SK-N-SH (cell line): ENCODE measurements at regions not wholly inside any gene's neighbourhood (a gene's known extent, or its start where the extent isn't known, plus 50 kb on each side); places are given as distances from the start of the nearest gene placed in this dataset.

Experiments used
- CTCF ChIA-PET: fragments of 300-600, 350-600 bp; formaldehyde crosslinking; extraction: SDS; loops from one replicate; lab custom pipeline; 2021; lab: Yijun Ruan, JAX
- POLR2A ChIA-PET: fragments of 350-600 bp; sonication (Branson Sonifier 250); formaldehyde crosslinking; extraction: SDS; loops from one replicate; lab custom pipeline; 2020; ENCODE audit warnings: antibody characterized with exemption, inconsistent platforms; lab: Yijun Ruan, JAX
- DNase-seq: peaks from one replicate; pipeline ENCODE4 v3.0.0; 2012
- H2AFZ ChIP-seq: fragments of 200-600 bp; sonication (generic); 2 replicates; pipeline ENCODE4 v1.8.1; 2016; ENCODE audit warnings: antibody characterized with exemption, mild to moderate bottlenecking, low read depth
- H3F3A ChIP-seq: fragments of 200-600 bp; sonication (generic); replicated peaks from 2 replicates; pipeline ENCODE3; 2016; ENCODE audit warnings: antibody characterized with exemption, mild to moderate bottlenecking; ENCODE audit not compliant: insufficient read depth
- H3K27ac ChIP-seq, 2 experiments: fragments of 200-500 bp in 1 of 2; fragments of 200-600 bp in 1 of 2; sonication (Bioruptor generic) in 1 of 2; sonication (generic), shearing (Covaris generic) in 1 of 2; 2 replicates each; pipeline versions ENCODE4 v1.5.1 to v1.6.1; 2014 to 2016; ENCODE audit warnings: low read depth in 2 of 2, inconsistent platforms in 1 of 2, low read length in 1 of 2, mild to moderate bottlenecking in 1 of 2, mixed read lengths in 1 of 2
- H3K27me3 ChIP-seq: fragments of 200-600 bp; sonication (generic), shearing (Covaris generic); 2 replicates; pipeline ENCODE4 v1.6.1; 2016; ENCODE audit warnings: mixed run types; ENCODE audit not compliant: insufficient read depth
- H3K36me3 ChIP-seq, 2 experiments: fragments of 200-500 bp in 1 of 2; fragments of 200-600 bp in 1 of 2; sonication (Bioruptor generic) in 1 of 2; sonication (generic) in 1 of 2; replicated peaks in 1 of 2; 2 replicates each; pipeline versions ENCODE3 to v1.5.1; 2014 to 2016; ENCODE audit warnings: low read length in 1 of 2, mild to moderate bottlenecking in 1 of 2; ENCODE audit not compliant: insufficient read depth in 2 of 2, control insufficient read depth in 1 of 2
- H3K4me1 ChIP-seq, 2 experiments: fragments of 200-500 bp in 1 of 2; fragments of 200-600 bp in 1 of 2; sonication (Bioruptor generic) in 1 of 2; sonication (generic), shearing (Covaris generic) in 1 of 2; 2 replicates each; pipeline versions ENCODE4 v1.5.1 to v1.6.1; 2014 to 2016; ENCODE audit warnings: low read depth in 1 of 2, low read length in 1 of 2, mixed run types in 1 of 2; ENCODE audit not compliant: insufficient read depth in 2 of 2, control insufficient read depth in 1 of 2
- H3K4me2 ChIP-seq: fragments of 200-600 bp; sonication (generic), shearing (Covaris generic); 2 replicates; pipeline ENCODE4 v1.6.1; 2017; ENCODE audit warnings: mixed run types
- H3K4me3 ChIP-seq, 2 experiments: fragments of 200-500 bp in 1 of 2; fragments of 200-600 bp in 1 of 2; sonication (Bioruptor generic) in 1 of 2; sonication (generic), shearing (Covaris generic) in 1 of 2; 2 replicates each; pipeline versions ENCODE4 v1.5.1 to v1.8.1; 2014 to 2016; ENCODE audit warnings: low read depth in 2 of 2, inconsistent platforms in 1 of 2, low read length in 1 of 2, mild to moderate bottlenecking in 1 of 2, mixed read lengths in 1 of 2, moderate library complexity in 1 of 2
- H3K79me2 ChIP-seq: fragments of 200-600 bp; sonication (generic); 2 replicates; pipeline ENCODE4 v1.8.1; 2017; ENCODE audit warnings: mild to moderate bottlenecking; ENCODE audit not compliant: insufficient read depth
- H3K9ac ChIP-seq: fragments of 200-600 bp; sonication (generic); 2 replicates; pipeline ENCODE4 v1.6.1; 2017; ENCODE audit warnings: mixed run types
- H3K9me2 ChIP-seq: fragments of 200-600 bp; sonication (generic); 2 replicates; pipeline ENCODE4 v1.6.1; 2017; ENCODE audit warnings: mixed run types
- H3K9me3 ChIP-seq: fragments of 200-600 bp; sonication (generic); 2 replicates; pipeline ENCODE4 v1.6.1; 2017; ENCODE audit warnings: mixed run types, mild to moderate bottlenecking, moderate library complexity
- H4K20me1 ChIP-seq: fragments of 200-600 bp; sonication (generic); 2 replicates; pipeline ENCODE4 v1.6.1; 2017; ENCODE audit warnings: mild to moderate bottlenecking, mixed run types; ENCODE audit not compliant: insufficient read depth
- FOSL2 ChIP-seq: IDR thresholded peaks from 2 replicates; pipeline ENCODE4 v1.4.0; 2012; ENCODE audit warnings: low read depth, mild to moderate bottlenecking, moderate library complexity, borderline replicate concordance
- GATA2 ChIP-seq: sonication (generic); formaldehyde crosslinking; IDR thresholded peaks from 2 replicates; pipeline ENCODE4 v1.5.0; 2020; ENCODE audit warnings: mild to moderate bottlenecking, missing genetic modification reagents
- JUND ChIP-seq: IDR thresholded peaks from 2 replicates; pipeline ENCODE4 v1.4.0; 2012
- MAX ChIP-seq: IDR thresholded peaks from 2 replicates; pipeline ENCODE4 v1.4.0; 2012; ENCODE audit warnings: low read depth
- MEF2A ChIP-seq: IDR thresholded peaks from 2 replicates; pipeline ENCODE4 v1.4.0; 2012; ENCODE audit warnings: low read depth, borderline replicate concordance
- MXI1 ChIP-seq: IDR thresholded peaks from 2 replicates; pipeline ENCODE4 v1.6.1; 2012; ENCODE audit warnings: mild to moderate bottlenecking, low read depth, low read length, improper control_type of control experiment
- NFIC ChIP-seq: IDR thresholded peaks from 2 replicates; pipeline ENCODE4 v1.4.0; 2012; ENCODE audit warnings: borderline replicate concordance
- NRF1 ChIP-seq: IDR thresholded peaks from 2 replicates; pipeline ENCODE4 v1.6.1; 2012; ENCODE audit warnings: low read depth, mild to moderate bottlenecking, low read length
- PBX3 ChIP-seq: IDR thresholded peaks from 2 replicates; pipeline ENCODE4; 2012
- POLR2AphosphoS5 ChIP-seq: IDR thresholded peaks from 2 replicates; pipeline ENCODE4 v1.6.1; 2012; ENCODE audit warnings: low read depth, low read length
- RAD21 ChIP-seq: IDR thresholded peaks from 2 replicates; pipeline ENCODE4 v1.6.1; 2012; ENCODE audit warnings: mild to moderate bottlenecking, low read length
- RCOR1 ChIP-seq: fragments of 150-350 bp; IDR thresholded peaks from 2 replicates; pipeline ENCODE4 v1.6.1; 2017; ENCODE audit warnings: antibody characterized with exemption, low read length
- TEAD4 ChIP-seq: IDR thresholded peaks from 2 replicates; pipeline ENCODE4 v1.4.0; 2012; ENCODE audit warnings: mild to moderate bottlenecking, borderline replicate concordance; ENCODE audit not compliant: insufficient read depth
- USF2 ChIP-seq: fragments of 150-350 bp; IDR thresholded peaks from 2 replicates; pipeline ENCODE4 v1.6.1; 2017; ENCODE audit warnings: antibody characterized with exemption, low read length, low read depth, borderline replicate concordance
- YY1 ChIP-seq: IDR thresholded peaks from 2 replicates; pipeline ENCODE4 v1.4.0; 2012; ENCODE audit warnings: low read depth, mild to moderate bottlenecking
- WGBS: methylation state at CpG from one replicate; pipeline ENCODE4 v1.1.6; 2017; ENCODE audit warnings: low lambda C conversion rate; 5-methylcytosine and 5-hydroxymethylcytosine counted together
- TF ChIP-seq, protein P1 (sequence below): IDR thresholded peaks from 2 replicates; pipeline ENCODE4 v1.4.0; 2012; ENCODE audit warnings: low read depth, borderline replicate concordance

DNA sequence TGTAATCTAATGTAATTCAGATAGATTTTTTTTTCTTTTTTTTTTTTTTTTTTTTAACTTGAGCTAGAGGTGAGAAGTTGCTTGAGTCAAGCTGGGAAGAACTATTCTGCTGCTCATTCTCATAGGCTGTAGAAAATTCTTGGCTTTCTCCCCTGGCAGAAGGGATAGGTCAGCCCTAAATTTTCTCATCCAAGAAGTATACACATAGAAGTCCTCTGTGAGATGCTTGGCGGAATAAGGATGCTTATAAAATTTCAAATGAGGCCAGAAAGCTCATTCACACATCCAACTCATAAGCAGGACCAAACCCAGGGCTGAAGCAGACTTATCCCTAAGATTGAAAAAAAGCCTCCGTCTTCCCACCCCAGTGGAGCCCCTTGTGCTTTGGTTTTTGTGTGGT lies 572.5 kb downstream of the SQOR start:
- CTCF ChIA-PET, result no interaction called here
- Histone ChIP-seq H3K4me3 (no peak overlapping the region), H3K9me3 (peaks cover 4% of the 10 kb centered on the region; the same call in 1 of the 2 replicates), H2AFZ (no peak overlapping the region), H3K27me3 (no peaks in the 10 kb centered on the region), H3K36me3 (no peaks in the 10 kb centered on the region), H3K4me1 (no peaks in the 10 kb centered on the region), H3K79me2 (no peaks in the 10 kb centered on the region), H4K20me1 (no peaks in the 10 kb centered on the region), H3K27ac (no peak overlapping the region), H3K9me2 (no peaks in the 10 kb centered on the region), H3K9ac (no peak overlapping the region), H3K4me2 (no peak overlapping the region), H3F3A (no peaks in the 10 kb centered on the region)
- DNase-seq, result no peak
- POLR2A ChIA-PET, result no interaction called here
- 8% methylated on average over 2 of the region's 2 CpGs for WGBS
- TF ChIP-seq MAX (no peak), JUND (no peak), FOSL2 (no peak), YY1 (no peak), USF2 (no peak), NFIC (no peak), GATA2 (CRISPR knock-in tag) (no peak), TEAD4 (no peak), MEF2A (no peak), POLR2AphosphoS5 (no peak), PBX3 (no peak), NRF1 (no peak), MXI1 (no peak), RAD21 (no peak), RCOR1 (no peak)
- TF ChIP-seq, protein P1, sequence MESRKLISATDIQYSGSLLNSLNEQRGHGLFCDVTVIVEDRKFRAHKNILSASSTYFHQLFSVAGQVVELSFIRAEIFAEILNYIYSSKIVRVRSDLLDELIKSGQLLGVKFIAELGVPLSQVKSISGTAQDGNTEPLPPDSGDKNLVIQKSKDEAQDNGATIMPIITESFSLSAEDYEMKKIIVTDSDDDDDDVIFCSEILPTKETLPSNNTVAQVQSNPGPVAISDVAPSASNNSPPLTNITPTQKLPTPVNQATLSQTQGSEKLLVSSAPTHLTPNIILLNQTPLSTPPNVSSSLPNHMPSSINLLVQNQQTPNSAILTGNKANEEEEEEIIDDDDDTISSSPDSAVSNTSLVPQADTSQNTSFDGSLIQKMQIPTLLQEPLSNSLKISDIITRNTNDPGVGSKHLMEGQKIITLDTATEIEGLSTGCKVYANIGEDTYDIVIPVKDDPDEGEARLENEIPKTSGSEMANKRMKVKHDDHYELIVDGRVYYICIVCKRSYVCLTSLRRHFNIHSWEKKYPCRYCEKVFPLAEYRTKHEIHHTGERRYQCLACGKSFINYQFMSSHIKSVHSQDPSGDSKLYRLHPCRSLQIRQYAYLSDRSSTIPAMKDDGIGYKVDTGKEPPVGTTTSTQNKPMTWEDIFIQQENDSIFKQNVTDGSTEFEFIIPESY, result no peak

- Histone ChIP-seq H3K36me3 (no peaks in the 10 kb centered on the region), H3K9me2 (no peaks in the 10 kb centered on the region), H3K4me2 (no peak overlapping the region), H3K27ac (no peak overlapping the region), H4K20me1 (no peaks in the 10 kb centered on the region), H3K4me1 (no peaks in the 10 kb centered on the region), H3K27me3 (no peaks in the 10 kb centered on the region), H3F3A (no peaks in the 10 kb centered on the region), H2AFZ (no peak overlapping the region), H3K4me3 (no peak overlapping the region), H3K9me3 (no peaks in the 10 kb centered on the region), H3K79me2 (no peaks in the 10 kb centered on the region), H3K9ac (no peak overlapping the region)
- no peak for TF ChIP-seq JUND
- TF ChIP-seq GATA2 (CRISPR knock-in tag), result no peak
- no peak for TF ChIP-seq TEAD4
- ChIA-PET CTCF (no interaction called here), POLR2A (no interaction called here)
- no peak for DNase-seq
Measured at GRCh38 chr15:46213551-46213950, 578.7 kb downstream of the SQOR start.
